Osteocyte (in vitro differentiated cells): ENCODE measurements at regions not wholly inside any gene's neighbourhood (a gene's known extent, or its start where the extent isn't known, plus 50 kb on each side); places are given as distances from the start of the nearest gene placed in this dataset.

Experiments
- DNase-seq: peaks from one replicate; pipeline ENCODE4 v3.0.0; 2021; ENCODE audit warnings: mixed read lengths; ENCODE audit not compliant: unreplicated experiment; ENCODE audit errors: extremely low spot score
- H3K27ac Mint-ChIP-seq: one replicate; pipeline ENCODE4 v1.8.0; 2021; ENCODE audit warnings: mild to moderate bottlenecking, mixed read lengths; ENCODE audit not compliant: unreplicated experiment
- H3K27me3 Mint-ChIP-seq: one replicate; pipeline ENCODE4 v1.8.0; 2021; ENCODE audit warnings: mixed read lengths; ENCODE audit not compliant: unreplicated experiment
- H3K36me3 Mint-ChIP-seq: one replicate; pipeline ENCODE4 v1.8.0; 2021; ENCODE audit warnings: mixed read lengths; ENCODE audit not compliant: unreplicated experiment
- H3K4me1 Mint-ChIP-seq: one replicate; pipeline ENCODE4 v1.8.0; 2021; ENCODE audit warnings: mixed read lengths; ENCODE audit not compliant: unreplicated experiment
- H3K4me3 Mint-ChIP-seq: one replicate; pipeline ENCODE4 v1.8.0; 2021; ENCODE audit warnings: mild to moderate bottlenecking, moderate library complexity, mixed read lengths; ENCODE audit not compliant: unreplicated experiment
- H3K9me3 Mint-ChIP-seq: one replicate; pipeline ENCODE4 v1.8.0; 2021; ENCODE audit warnings: mixed read lengths; ENCODE audit not compliant: unreplicated experiment
- CTCF ChIP-seq: fragments of 200-600 bp; sonication (generic); IDR thresholded peaks from 2 replicates; pipeline ENCODE4 v1.5.0; 2021; ENCODE audit warnings: antibody characterized with exemption, mild to moderate bottlenecking, moderate library complexity

GRCh38 chr3:197381371-197381770 lies 83.0 kb upstream of the DLG1 start:
- no peak for DNase-seq
- H3K4me1 Mint-ChIP-seq = no peaks in the 10 kb centered on the region
- peaks cover 11% of the 10 kb centered on the region for H3K27me3 Mint-ChIP-seq
- no peaks in the 10 kb centered on the region for H3K9me3 Mint-ChIP-seq
- no peak overlapping the region for H3K27ac Mint-ChIP-seq
- no peak for TF ChIP-seq CTCF
- no peaks in the 10 kb centered on the region for H3K36me3 Mint-ChIP-seq
- H3K4me3 Mint-ChIP-seq = no peak overlapping the region

GRCh38 chr3:197380786-197381185 lies 82.4 kb upstream of the DLG1 start:
- Mint-ChIP-seq H3K36me3 (no peaks in the 10 kb centered on the region), H3K4me1 (no peaks in the 10 kb centered on the region), H3K4me3 (no peak overlapping the region), H3K27me3 (peaks cover 9% of the 10 kb centered on the region), H3K9me3 (no peaks in the 10 kb centered on the region), H3K27ac (no peak overlapping the region)
- DNase-seq = no peak
- TF ChIP-seq CTCF = no peak

GRCh38 chr3:197378985-197379718 lies 80.7 kb upstream of the DLG1 start:
- Mint-ChIP-seq H3K36me3 (no peaks in the 10 kb centered on the region), H3K4me1 (no peaks in the 10 kb centered on the region)
- TF ChIP-seq CTCF = no peak

GRCh38 chr3:197376735-197377555 lies 78.5 kb upstream of the DLG1 start:
- TF ChIP-seq CTCF = no peak
- H3K27me3 Mint-ChIP-seq = no peaks in the 10 kb centered on the region
- H3K27ac Mint-ChIP-seq = no peak overlapping the region
- H3K4me3 Mint-ChIP-seq = no peak overlapping the region
- H3K36me3 Mint-ChIP-seq = no peaks in the 10 kb centered on the region
- H3K4me1 Mint-ChIP-seq = peaks cover 10% of the 10 kb centered on the region
- no peaks in the 10 kb centered on the region for H3K9me3 Mint-ChIP-seq
- DNase-seq = no peak

More at GRCh38 chr3:197378985-197379718, 80.7 kb upstream of the DLG1 start:
- no peaks in the 10 kb centered on the region for H3K27me3 Mint-ChIP-seq
- no peaks in the 10 kb centered on the region for H3K9me3 Mint-ChIP-seq
- no peak for DNase-seq
- H3K4me3 Mint-ChIP-seq = no peak overlapping the region
- no peak overlapping the region for H3K27ac Mint-ChIP-seq

GRCh38 chr3:197376020-197376419 lies 77.6 kb upstream of the DLG1 start:
- DNase-seq = no peak
- no peak overlapping the region for H3K27ac Mint-ChIP-seq
- no peak overlapping the region for H3K4me3 Mint-ChIP-seq
- TF ChIP-seq CTCF = no peak
- H3K36me3 Mint-ChIP-seq = no peaks in the 10 kb centered on the region
- no peaks in the 10 kb centered on the region for H3K27me3 Mint-ChIP-seq
- H3K9me3 Mint-ChIP-seq = no peaks in the 10 kb centered on the region
- H3K4me1 Mint-ChIP-seq = peaks cover 16% of the 10 kb centered on the region
